Femur (tissue), 1 donor: ENCODE measurements at regions not wholly inside any gene's neighbourhood (a gene's known extent, or its start where the extent isn't known, plus 50 kb on each side); places are given as distances from the start of the nearest gene placed in this dataset.
A peak's percentile ranks its signal among the peaks of the same experiment; 100 is the strongest.
"Not testable (repeated sequence)": the region's sequence is repeated elsewhere in the genome, so short reads cannot be mapped to it uniquely, and the experiment has no call there.

Source experiments
- DNase-seq: peaks from one replicate; pipeline ENCODE4 v3.0.0-alpha.2; 2017

DNA sequence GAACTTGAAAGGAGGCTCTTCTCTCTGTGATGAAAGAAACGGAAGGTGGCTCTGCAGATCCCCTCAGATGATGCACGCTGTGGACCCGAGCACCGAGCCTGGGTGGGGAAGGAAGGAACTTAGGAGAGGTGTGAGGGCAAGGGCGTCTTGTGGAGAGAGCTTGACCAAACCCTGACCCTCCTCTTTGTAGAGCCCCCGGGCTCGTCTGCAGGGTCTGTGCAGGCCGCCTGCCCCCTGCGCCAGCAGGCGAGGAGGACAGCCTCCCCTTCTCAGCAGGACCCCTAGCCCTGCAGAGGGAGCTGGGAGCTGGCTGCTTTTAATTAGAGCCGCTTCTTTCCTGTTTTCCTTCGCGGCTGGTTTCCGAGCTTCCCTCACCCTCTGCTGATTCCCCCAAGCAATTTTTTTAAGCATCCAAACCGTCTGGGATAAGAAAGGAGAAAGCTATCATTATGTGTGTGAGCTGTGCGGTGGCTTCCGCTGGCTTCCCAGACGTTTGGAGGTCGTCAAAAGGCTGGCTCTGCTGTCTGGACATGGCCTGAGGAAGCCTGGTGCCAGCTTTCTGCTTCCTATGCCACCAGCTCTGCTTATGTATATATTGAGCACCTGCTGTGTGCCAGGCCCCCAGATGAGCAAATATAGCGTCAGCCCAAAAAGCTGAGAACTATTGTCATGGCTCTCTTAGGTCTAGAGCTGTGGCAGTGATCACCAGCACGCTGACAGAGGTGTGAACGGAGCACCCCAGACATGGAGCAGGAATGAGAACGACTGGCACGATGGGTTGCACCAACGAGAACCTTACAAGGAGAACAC is 160.2 kb upstream of the IRF2BP2 start:
- peak; percentile 73 for DNase-seq

DNA sequence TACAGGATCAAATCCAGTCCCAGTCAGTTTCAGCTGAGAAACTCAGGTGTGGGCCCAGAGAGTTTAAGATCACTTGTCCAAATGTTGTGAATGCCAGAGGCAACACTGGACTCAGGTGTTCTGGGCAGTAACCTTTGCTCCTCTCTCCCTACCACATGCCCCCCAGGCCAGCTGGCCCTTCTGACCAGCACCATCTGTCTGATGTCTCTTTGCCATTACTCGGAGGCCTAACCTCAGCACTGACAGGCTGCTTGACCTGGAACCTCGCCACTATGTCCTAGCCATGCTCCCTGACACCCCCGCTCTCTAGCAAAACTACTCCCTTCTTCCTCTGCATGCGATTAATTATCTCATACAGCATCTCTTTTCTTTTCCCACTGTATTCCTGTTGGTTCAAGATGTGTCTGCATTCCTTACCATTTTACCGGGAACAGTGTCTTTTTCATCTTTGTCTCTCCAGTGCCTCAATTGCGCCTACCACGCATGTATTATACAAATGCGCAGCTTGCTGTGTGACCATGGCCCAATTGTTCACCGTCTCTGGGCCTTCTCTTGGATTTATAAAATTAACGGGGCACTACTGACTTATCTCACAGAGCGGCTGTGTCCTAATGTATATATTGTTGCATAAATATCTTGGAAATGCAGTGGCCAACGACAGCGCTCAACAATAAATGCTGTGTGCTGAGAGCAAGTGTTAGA is 159.5 kb upstream of the IRF2BP2 start:
- no peak for DNase-seq

GRCh38 chr1:234768569-234769283 is 158.7 kb upstream of the IRF2BP2 start:
- no peak for DNase-seq

DNA sequence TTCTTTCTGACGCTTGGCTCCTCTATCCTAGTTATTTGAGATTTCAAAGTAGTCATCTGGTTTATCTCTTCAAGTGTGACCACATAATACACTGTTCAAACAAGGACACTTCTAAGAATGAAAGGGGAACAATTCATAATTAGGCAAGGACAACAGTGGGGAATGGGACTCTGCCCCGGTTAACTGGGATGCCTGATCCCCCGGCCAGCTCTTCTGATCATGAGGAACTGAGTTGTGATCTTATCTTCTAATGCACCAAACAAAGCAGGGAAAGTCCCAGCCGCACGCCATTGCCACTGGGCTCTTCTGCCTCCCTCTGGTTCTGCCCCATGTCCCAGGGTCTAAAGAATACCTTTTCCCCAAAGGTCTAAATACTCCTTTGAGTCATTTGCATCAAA is 158.2 kb upstream of the IRF2BP2 start:
- no peak for DNase-seq

- no peak for DNase-seq
These were observed 155.7 kb upstream of the IRF2BP2 start for GRCh38 chr1:234765672-234766071.

DNA sequence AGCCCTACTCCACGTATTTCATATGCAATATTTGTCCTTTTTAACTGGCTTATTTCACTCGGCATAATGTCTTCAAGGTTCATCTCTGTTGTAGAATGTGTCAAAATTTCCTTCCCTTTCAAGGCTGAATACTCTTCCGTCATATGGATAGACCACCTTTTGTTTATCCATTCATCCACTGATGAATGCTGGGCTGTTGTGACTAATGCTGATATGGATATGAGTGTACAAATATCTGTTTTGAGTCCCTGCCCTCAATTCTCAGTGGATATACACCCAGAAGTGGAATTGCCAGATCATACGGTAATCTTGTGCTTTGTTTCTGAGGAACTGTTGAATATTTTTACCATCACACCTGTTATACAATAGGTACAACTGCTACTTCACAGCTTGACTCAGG is 155.2 kb upstream of the IRF2BP2 start:
- no peak for DNase-seq

DNA sequence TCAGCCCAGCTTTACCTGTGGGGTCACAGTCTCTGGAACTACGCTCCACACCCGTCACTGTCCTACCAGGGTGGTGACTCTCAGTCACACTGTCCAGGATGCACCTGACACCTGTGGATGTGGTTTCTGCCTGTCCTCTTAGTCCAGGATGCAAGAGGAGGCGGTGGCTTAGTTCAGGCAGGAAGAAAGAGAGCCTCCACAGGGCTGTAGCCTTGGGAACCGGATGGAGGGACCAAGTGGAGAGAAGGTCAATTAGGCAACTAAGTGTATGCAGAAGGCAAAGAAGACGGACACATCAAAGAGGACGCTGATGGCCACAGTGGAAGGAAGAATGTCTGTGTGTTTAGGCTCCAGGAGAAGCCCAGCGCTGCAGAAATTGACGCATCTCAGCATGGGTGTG is 153.9 kb upstream of the IRF2BP2 start:
- DNase-seq: no peak

DNA sequence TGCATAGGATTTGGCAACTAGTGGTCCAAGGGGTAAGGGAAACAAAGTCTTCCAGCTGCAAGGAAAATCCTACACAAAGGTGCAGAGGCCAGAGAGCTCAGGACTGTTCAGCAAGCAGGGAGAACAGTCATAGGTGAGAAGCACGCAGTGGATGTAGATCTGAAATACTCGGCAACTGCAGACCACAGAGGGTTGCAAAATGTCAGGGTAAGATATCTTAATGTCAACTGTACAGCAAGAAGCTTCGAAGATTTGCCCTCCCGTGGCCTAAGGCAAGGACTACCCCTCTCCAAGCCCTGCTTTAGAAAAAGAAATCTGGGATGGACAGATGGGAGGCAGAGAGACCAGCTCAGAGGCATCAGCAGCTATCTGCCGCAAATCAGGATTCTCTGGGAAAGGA is 153.4 kb upstream of the IRF2BP2 start:
- DNase-seq: no peak

DNA sequence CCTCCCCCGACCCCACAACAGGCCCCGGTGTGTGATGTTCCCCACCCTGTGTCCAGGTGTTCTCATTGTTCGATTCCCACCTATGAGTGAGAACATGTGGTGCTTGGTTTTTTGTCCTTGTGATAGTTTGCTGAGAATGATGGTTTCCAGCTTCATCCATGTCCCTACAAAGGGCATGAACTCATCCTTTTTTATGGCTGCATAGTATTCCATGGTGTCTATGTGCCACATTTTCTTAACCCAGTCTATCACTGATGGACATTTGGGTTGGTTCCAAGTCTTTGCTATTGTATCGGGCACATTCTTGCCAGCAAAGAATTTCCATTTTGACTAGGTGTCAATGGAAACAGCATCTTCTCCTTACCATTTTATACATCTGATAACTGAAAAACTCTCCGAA is 152.1 kb upstream of the IRF2BP2 start:
- DNase-seq: not testable (repeated sequence)

DNA sequence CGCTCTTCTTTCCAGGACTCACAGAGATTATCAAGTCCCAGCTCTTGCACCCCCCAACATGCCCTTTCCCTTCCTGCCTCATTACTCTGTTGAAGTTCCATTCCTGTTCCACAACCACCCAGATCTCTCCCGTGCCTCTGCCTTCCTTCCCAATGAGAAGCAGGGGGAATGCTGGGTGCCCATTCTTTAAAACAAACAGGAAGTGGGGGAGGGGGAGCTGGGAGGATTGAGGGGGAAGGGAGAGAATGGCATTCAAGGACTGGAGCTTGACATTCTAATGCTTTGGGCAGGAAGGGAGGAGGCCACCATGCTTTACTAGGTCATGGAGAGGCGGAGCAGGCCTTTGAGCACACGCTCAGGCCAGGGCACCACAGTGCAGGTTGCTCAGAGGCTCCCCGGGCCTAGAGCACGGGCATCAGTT is 150.3 kb upstream of the IRF2BP2 start:
- no peak for DNase-seq

DNA sequence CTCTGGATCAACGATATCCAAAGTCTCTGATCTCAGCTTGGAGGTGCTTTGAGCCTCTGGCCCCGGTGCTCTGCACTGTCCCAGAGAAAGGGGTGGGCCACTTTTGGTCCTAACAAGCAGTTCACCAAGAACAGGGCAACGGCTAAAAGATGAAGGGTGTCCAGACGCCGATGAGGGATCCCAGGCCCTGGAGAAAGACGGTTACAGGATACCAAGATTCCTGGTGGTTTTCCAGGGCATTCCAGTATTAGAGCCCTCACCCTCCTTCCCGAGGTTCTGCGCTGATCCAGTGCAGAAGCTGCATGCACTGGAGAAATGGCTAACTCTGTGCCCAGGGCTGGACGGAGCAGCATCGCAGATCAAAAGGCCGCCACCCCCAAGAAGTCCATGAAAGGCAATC is 149.9 kb upstream of the IRF2BP2 start:
- no peak for DNase-seq

GRCh38 chr1:234758851-234759250 is 148.9 kb upstream of the IRF2BP2 start:
- no peak for DNase-seq

DNA sequence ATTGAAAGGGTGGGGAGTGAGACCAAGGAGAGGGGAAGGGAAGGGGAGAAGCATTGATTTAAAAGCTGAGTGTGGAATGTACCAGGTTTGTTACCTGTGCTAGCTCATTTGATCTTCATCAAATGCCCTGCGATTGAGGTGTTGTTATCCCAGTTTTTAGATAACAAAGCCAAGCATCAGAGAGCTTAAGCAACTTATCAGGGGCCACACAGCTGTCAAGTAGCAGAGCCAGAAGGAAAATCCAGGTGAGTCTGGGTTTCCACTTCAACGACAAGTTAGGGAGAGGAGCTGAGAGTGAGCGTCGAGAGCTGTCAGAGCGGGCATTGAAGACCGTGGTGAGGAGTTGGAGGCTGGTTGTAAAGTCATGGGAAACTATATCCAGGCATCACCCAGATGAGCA is 146.9 kb upstream of the IRF2BP2 start:
- no peak for DNase-seq

GRCh38 chr1:234756066-234756774 is 146.2 kb upstream of the IRF2BP2 start:
- no peak for DNase-seq

DNA sequence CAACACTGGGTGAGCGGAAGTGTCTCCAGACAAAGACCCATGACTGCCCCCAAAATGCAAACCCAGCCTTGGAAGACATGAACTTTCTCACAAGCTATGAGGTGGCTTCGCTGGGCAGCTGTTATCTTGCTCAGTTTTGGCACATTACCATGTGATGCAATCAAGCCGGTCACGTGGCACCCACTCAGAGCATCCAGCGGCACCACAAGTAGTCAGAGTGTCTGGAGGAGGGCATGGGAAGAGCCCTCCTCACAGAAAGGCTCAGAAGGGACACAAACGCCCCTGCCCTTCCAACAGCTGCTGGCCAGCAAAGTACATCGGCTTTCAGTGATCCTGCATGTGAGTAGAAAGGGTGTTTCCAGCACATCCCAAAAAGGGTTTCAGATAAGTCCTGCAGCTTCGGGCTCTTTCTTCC is 145.5 kb upstream of the IRF2BP2 start:
- peak; percentile 69 for DNase-seq

DNA sequence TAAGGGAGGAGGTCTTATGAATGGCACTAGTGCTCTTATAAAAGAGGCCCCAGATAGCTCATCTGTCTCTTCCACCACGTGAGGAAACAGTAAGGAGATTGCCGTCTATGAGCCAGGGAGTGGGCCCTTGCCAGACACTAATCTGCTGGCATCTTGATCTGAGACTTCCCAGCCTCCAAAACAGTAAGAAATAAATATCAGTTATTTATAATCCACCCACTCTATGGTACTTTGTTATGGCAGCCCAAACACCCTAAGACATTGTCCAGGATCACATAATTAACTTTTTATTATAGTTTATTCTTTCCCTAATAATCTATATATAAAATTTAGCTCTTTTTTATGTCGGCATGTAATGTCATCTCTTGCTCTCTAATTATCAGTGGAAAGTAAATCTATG is 144.0 kb upstream of the IRF2BP2 start:
- DNase-seq: no peak

DNA sequence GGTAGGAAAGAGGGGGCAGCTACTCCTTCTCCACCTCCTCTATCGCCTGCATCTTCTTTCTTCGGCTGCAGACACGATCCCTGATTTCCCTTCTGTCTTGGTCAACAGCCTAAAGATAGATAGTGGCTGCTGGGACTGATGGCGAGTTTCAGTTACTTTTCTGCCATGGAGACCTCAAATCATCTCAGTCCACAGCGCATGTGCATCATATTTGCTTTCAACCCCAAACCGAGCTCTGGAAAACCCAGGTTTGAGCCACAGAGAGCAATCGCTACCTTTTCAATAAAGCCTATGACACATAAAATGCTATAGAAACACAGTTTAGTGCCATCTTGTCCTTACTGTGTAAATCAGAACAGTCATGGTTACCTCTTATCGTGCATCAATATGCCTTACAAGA is 142.9 kb upstream of the IRF2BP2 start:
- DNase-seq: no peak

- DNase-seq: no peak
These were observed 141.7 kb upstream of the IRF2BP2 start for GRCh38 chr1:234751678-234752077.

DNA sequence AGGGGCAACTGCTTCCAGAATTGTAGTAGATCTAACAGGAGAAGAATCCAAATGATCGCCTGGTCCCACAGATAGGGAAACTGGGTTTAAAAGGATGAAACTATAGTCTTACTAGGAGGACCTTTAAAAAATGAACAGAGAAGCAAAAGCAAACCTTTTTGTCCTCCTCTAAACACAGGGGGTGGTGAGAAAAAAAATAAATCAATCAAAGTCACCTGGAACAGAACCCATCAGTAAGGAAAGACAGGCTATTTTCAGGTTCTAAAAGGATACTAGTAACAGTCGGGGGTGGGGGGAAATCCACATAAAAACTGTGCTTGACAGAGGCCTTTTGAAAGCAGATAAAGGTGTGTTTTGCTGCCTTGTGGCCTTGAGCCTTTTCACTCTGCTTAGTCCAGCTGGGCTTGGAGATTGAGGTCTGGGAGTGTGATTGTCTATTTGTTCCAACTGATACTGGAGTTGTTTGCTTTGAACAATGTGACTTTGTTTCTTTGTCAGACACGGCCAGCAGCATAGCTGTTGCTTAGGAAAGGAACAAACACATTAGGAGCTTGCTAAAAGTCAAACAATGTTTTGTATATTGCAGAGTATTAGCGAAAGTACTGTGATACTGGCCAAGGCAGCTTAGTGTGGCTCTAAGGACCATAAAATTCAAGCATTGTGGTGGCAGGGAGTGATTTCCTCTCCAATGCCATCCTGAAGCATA is 141.1 kb upstream of the IRF2BP2 start:
- DNase-seq: no peak

DNA sequence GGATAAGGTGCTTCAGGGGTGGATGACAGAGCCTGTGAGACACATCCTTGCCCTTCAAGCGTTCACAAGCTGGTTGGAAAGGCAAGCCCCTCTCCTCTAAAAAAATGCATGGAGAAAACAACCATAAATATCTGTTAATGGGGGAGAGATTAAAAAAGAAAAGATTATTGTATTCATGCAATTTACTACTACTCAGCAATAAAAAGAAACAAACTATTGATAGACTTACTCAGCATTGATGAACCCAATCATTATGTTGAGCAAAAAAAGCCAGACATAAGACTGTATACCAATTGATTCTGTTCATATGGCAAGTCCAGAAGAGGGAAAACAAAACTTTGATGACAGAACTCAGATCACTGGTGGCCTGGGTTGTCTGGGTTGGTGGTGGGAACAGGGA is 138.7 kb upstream of the IRF2BP2 start:
- DNase-seq: no peak

GRCh38 chr1:234748066-234748465 is 138.1 kb upstream of the IRF2BP2 start:
- DNase-seq: no peak

DNA sequence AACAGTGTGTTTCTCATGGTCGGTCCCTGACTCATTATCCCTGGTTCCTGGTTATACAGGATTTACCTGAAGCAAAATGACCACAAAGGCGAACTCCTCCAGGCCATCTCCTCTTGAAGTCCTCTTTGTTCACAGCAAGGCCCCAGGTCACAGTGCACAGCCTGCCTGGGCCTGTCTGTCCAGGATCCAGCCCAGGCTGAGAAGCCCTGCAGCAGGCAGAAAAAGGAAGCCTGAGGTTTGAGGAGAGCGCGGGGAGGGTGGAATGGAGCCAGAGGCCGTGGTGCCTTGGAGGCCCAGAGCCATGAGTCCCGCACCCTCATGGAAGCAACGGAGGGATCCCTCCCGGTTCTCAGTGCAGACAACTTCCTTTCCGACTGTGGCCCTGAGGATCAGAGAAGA is 136.8 kb upstream of the IRF2BP2 start:
- DNase-seq: no peak
